Progenitor cell of endocrine pancreas (in vitro differentiated cells): ENCODE measurements at regions not wholly inside any gene's neighbourhood (a gene's known extent, or its start where the extent isn't known, plus 50 kb on each side); places are given as distances from the start of the nearest gene placed in this dataset.

ENCODE experiments used
- DNase-seq: peaks from one replicate; pipeline ENCODE4 v3.0.0; 2021; ENCODE audit warnings: low spot score; ENCODE audit not compliant: unreplicated experiment
- H3K27ac Mint-ChIP-seq: 2 replicates; pipeline ENCODE4 v1.8.0; 2021; ENCODE audit warnings: mild to moderate bottlenecking, moderate library complexity, mixed read lengths
- H3K27me3 Mint-ChIP-seq: 2 replicates; pipeline ENCODE4 v1.8.0; 2021; ENCODE audit warnings: mixed read lengths
- H3K36me3 Mint-ChIP-seq: 2 replicates; pipeline ENCODE4 v1.8.0; 2022; ENCODE audit warnings: mixed read lengths; ENCODE audit not compliant: insufficient read depth
- H3K4me1 Mint-ChIP-seq: 2 replicates; pipeline ENCODE4 v1.8.0; 2021; ENCODE audit warnings: low read depth, mixed read lengths
- H3K4me3 Mint-ChIP-seq: 2 replicates; pipeline ENCODE4 v1.8.0; 2021; ENCODE audit warnings: low read depth, mild to moderate bottlenecking, moderate library complexity, mixed read lengths
- H3K9me3 Mint-ChIP-seq: 2 replicates; pipeline ENCODE4 v1.8.0; 2021; ENCODE audit warnings: low read depth, mixed read lengths
- TF ChIP-seq, protein P1 (sequence below): fragments of 200-600 bp; sonication (generic); IDR thresholded peaks from one replicate; pipeline ENCODE4 v1.5.0; 2021; ENCODE audit warnings: antibody characterized with exemption, mild to moderate bottlenecking; ENCODE audit not compliant: unreplicated experiment

DNA sequence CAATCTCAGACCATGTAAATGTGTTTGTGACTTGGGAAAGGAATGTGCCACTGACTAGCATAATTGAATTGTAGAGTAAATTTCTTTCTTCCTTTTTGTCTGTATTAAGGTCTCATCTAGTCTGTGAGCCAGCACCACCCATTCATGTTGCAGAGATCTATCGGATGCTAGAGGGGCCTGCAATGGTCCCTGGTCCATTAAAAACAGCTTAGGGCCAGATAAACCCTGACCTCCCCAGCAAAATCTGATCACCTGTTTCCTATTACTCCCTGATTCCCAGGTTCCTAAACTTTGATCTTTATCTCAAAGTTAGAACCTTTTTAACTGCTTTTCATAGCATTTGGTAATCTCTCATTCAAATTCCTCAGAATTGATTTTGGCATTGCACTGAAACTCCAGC, 174.5 kb upstream of the POC5 start:
- H3K4me3 Mint-ChIP-seq = no peak overlapping the region
- no peaks in the 10 kb centered on the region for H3K27me3 Mint-ChIP-seq

DNA sequence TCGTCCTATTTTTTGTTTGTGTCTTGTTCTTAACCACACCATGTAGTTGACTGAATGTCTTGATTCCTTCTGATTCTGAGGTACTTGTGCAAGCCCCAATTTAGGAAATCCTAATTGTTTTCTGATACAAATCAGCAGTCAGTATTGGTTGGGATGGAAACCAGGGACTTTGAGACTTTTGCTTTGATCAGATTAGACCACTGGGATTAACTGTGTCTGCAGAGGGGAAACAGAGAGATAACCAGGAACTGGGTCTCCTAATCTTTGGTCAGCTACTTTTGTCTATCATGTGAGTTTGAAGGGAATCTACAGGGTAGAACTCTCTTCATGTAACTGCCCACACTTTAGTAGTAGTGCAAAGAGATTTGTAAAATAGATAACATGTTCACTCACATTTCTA, 173.8 kb upstream of the POC5 start:
- Mint-ChIP-seq H3K27ac (no peak overlapping the region), H3K4me3 (no peak overlapping the region), H3K9me3 (peaks cover 15% of the 10 kb centered on the region), H3K36me3 (peaks cover 2% of the 10 kb centered on the region), H3K27me3 (no peaks in the 10 kb centered on the region), H3K4me1 (peaks cover 7% of the 10 kb centered on the region)
- no peak for DNase-seq
- TF ChIP-seq, protein P1, sequence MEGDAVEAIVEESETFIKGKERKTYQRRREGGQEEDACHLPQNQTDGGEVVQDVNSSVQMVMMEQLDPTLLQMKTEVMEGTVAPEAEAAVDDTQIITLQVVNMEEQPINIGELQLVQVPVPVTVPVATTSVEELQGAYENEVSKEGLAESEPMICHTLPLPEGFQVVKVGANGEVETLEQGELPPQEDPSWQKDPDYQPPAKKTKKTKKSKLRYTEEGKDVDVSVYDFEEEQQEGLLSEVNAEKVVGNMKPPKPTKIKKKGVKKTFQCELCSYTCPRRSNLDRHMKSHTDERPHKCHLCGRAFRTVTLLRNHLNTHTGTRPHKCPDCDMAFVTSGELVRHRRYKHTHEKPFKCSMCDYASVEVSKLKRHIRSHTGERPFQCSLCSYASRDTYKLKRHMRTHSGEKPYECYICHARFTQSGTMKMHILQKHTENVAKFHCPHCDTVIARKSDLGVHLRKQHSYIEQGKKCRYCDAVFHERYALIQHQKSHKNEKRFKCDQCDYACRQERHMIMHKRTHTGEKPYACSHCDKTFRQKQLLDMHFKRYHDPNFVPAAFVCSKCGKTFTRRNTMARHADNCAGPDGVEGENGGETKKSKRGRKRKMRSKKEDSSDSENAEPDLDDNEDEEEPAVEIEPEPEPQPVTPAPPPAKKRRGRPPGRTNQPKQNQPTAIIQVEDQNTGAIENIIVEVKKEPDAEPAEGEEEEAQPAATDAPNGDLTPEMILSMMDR = no peak

More for the DNA sequence above, 174.5 kb upstream of the POC5 start:
- H3K9me3 Mint-ChIP-seq = peaks cover 15% of the 10 kb centered on the region
- H3K4me1 Mint-ChIP-seq = peaks cover 7% of the 10 kb centered on the region
- no peak overlapping the region for H3K27ac Mint-ChIP-seq
- peaks cover 2% of the 10 kb centered on the region for H3K36me3 Mint-ChIP-seq
- TF ChIP-seq, protein P1 = no peak
- no peak for DNase-seq

DNA sequence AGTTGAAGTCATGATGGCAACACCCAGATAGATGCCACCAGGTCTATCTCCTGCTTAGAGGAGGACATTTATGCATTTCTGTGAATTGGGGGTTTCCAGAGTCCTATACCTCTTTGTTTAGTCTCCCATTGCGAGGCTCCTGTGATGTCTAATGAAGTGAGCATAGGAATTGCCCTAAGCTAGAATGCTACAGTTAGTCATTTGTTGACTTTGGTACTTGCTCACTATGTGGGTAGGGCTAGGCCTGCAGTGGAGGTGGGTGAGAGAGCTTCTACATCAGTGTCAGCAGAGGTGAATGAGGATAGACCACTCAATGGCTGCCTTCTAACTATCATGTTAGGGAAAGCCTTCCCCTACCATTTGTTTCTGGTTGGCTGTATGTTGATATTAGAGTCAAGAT, 173.3 kb upstream of the POC5 start:
- Mint-ChIP-seq H3K4me1 (peaks cover 7% of the 10 kb centered on the region), H3K36me3 (peaks cover 2% of the 10 kb centered on the region), H3K27ac (no peak overlapping the region), H3K9me3 (peaks cover 15% of the 10 kb centered on the region), H3K4me3 (no peak overlapping the region), H3K27me3 (no peaks in the 10 kb centered on the region)
- no peak for DNase-seq
- TF ChIP-seq, protein P1 = no peak

DNA sequence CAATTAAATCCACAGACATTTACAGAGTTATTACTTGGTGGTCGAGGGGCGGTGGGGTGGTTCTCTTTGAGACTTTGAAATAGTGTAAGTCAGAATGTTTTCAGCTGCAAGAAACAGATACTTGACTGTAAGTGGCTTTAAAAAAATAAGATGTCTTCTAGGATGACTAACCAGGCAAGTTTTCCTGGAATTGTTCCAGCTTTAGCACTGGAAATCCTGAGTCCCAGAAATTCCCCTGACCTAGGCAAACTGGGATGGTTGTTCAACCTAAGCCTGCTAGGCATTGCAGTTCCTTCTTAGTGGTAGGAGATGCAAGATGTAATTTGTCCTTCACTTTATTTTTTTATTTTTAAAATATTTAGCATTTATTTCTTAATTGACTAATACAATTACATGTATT, 169.5 kb upstream of the POC5 start:
- Mint-ChIP-seq H3K4me3 (no peak overlapping the region), H3K27ac (no peak overlapping the region), H3K36me3 (no peaks in the 10 kb centered on the region), H3K9me3 (no peaks in the 10 kb centered on the region), H3K4me1 (no peaks in the 10 kb centered on the region), H3K27me3 (no peaks in the 10 kb centered on the region)
- DNase-seq = no peak
- TF ChIP-seq, protein P1 = no peak

DNA sequence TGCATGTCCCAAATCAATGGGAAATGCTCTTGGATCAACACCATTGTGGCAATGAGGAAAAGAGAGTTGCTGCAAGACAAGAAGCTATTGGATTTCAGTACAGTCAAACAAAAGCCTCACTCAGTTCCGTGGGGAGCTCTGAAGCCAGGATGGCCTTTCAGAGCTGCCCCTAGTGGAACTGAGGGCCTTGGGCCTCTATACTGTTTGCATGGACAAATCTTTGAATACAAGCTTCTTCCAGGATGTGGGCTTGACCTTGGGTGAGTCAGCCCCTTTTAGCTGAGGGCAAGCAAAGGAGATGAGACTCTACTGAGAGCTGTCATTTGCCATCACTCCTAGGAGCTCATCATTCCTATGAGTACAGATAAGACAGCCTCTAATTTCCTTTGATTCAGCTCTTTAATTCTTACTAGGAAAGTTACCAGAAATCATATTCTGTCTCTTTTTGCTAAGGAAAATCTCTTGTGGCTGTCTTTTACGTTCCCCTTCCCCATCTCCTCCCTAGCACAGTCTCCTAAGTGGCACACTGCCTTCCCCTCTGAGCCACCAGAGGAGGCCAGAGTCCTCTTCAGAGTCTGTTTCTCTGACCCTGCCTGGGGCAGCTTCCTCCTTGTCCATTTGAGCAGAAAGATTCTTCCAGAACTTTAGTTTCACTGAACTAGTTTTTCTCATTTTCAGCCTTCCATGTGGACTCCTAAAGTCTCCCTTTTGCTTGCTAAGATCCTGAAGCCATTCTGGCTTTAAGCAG, 168.8 kb upstream of the POC5 start:
- H3K9me3 Mint-ChIP-seq = no peaks in the 10 kb centered on the region
- H3K27me3 Mint-ChIP-seq = no peaks in the 10 kb centered on the region
- TF ChIP-seq, protein P1 = peak; percentile 39
- H3K36me3 Mint-ChIP-seq = no peaks in the 10 kb centered on the region
- DNase-seq = no peak
- no peak overlapping the region for H3K27ac Mint-ChIP-seq
- H3K4me1 Mint-ChIP-seq = no peaks in the 10 kb centered on the region
- H3K4me3 Mint-ChIP-seq = no peak overlapping the region
